K562 (cell line): ENCODE measurements at regions not wholly inside any gene's neighbourhood (a gene's known extent, or its start where the extent isn't known, plus 50 kb on each side); places are given as distances from the start of the nearest gene placed in this dataset.

Experiments
- ATAC-seq: fragments of 200-7000 bp; cut with Tn5 transposase; 3 replicates; pipeline ENCODE4 v1.9.1; 2020; ENCODE audit warnings: moderate library complexity
- BruUV-seq: library from RNA; stranded (reverse); fragments of 400-500 nt; replicated peaks from 2 replicates; lab custom pipeline; 2021; lab: Mats Ljungman, UMichigan
- CTCF ChIA-PET: fragments of 300-600 bp; formaldehyde crosslinking; extraction: SDS; loops from one replicate; lab custom pipeline; 2021; ENCODE audit warnings: low intra/inter-chr PET ratio; lab: Yijun Ruan, JAX
- POLR2A ChIA-PET: fragments of 300-600, 350-650 bp; sonication (Branson Sonifier 250); formaldehyde crosslinking; extraction: SDS; loops from one replicate; lab custom pipeline; 2021; ENCODE audit warnings: antibody characterized with exemption, inconsistent platforms; lab: Yijun Ruan, JAX
- DNase-seq, 4 experiments: peaks; one replicate each; pipeline versions ENCODE4 v3.0.0 to v3.0.0-alpha.2; 2011 to 2018; ENCODE audit warnings: low spot score in 3 of 4, mixed read lengths in 3 of 4; ENCODE audit errors: extremely low read depth in 1 of 4
- FAIRE-seq: peaks from 2 replicates; lab custom pipeline; 2011; peaks lifted over from hg19 to GRCh38; lab: Jason Lieb, UNC
- H2AFZ ChIP-seq: 2 replicates; pipeline ENCODE4 v1.6.0; 2011; ENCODE audit warnings: low read depth, low read length, control low read depth, inconsistent platforms
- H3K27ac ChIP-seq: fragments of 200-600 bp; 3 replicates; pipeline ENCODE4 v1.8.0; 2011; ENCODE audit warnings: low read depth, mild to moderate bottlenecking, control low read depth, inconsistent platforms, low read length, moderate library complexity, mixed read lengths; ENCODE audit errors: extremely low read depth
- H3K27me3 ChIP-seq, 2 experiments: fragments of 300-600 bp in 1 of 2; 2 replicates in 1 of 2; 3 replicates in 1 of 2; pipeline versions ENCODE4 v1.6.0 to v1.8.0; 2011; ENCODE audit warnings: inconsistent platforms in 2 of 2, low read length in 2 of 2, mild to moderate bottlenecking in 1 of 2, mixed read lengths in 1 of 2, moderate library complexity in 1 of 2; ENCODE audit not compliant: control insufficient read depth in 2 of 2, insufficient read depth in 2 of 2
- H3K36me3 ChIP-seq: fragments of 300-600 bp; 3 replicates; pipeline ENCODE4 v1.8.0; 2011; ENCODE audit warnings: mild to moderate bottlenecking, low read length, inconsistent platforms; ENCODE audit not compliant: control insufficient read depth, insufficient read depth
- H3K4me1 ChIP-seq, 2 experiments: fragments of 200-600 bp in 1 of 2; replicated peaks in 1 of 2; 2 replicates in 1 of 2; 3 replicates in 1 of 2; pipeline versions ENCODE4 v1.5.1 to v1.8.0; 2011; ENCODE audit warnings: inconsistent platforms in 2 of 2, low read length in 2 of 2, mild to moderate bottlenecking in 1 of 2, mixed read lengths in 1 of 2, moderate library complexity in 1 of 2; ENCODE audit not compliant: control insufficient read depth in 2 of 2, insufficient read depth in 2 of 2
- H3K4me2 ChIP-seq: 2 replicates; pipeline ENCODE4 v1.6.1; 2011; ENCODE audit warnings: low read length, control low read depth, inconsistent platforms, mixed read lengths; ENCODE audit not compliant: insufficient read depth
- H3K4me3 ChIP-seq: fragments of 200-600 bp; sonication (generic), shearing (Covaris generic); 2 replicates; pipeline ENCODE4 v1.5.1; 2016; ENCODE audit warnings: control low read depth, inconsistent platforms
- H3K79me2 ChIP-seq: fragments of 200-600 bp; 3 replicates; pipeline ENCODE4 v1.8.0; 2011; ENCODE audit warnings: low read length, inconsistent platforms; ENCODE audit not compliant: control insufficient read depth, insufficient read depth
- H3K9ac ChIP-seq, 2 experiments: 2 replicates each; pipeline versions ENCODE4 v1.6.0 to v1.6.1; 2011; ENCODE audit warnings: low read depth in 2 of 2, low read length in 2 of 2, control low read depth in 1 of 2, inconsistent platforms in 1 of 2, mild to moderate bottlenecking in 1 of 2, mixed read lengths in 1 of 2; ENCODE audit not compliant: insufficient read depth in 1 of 2
- H3K9me1 ChIP-seq: one replicate; pipeline ENCODE4 v1.6.0; 2011; ENCODE audit warnings: inconsistent platforms, mild to moderate bottlenecking, low read length, moderate library complexity; ENCODE audit not compliant: control insufficient read depth, insufficient read depth
- H3K9me3 ChIP-seq: replicated peaks from 2 replicates; pipeline ENCODE4 v1.5.1; 2011; ENCODE audit warnings: low read depth, low read length, inconsistent platforms; ENCODE audit not compliant: control insufficient read depth, insufficient read depth
- H4K20me1 ChIP-seq: replicated peaks from 2 replicates; pipeline ENCODE4 v1.6.1; 2011; ENCODE audit warnings: low read length, inconsistent platforms, mixed read lengths; ENCODE audit not compliant: control insufficient read depth, insufficient read depth
- CBX3 ChIP-seq, 2 experiments: IDR thresholded peaks; 1 replicate in 1 of 2; 2 replicates in 1 of 2; pipeline ENCODE4 v1.6.1; 2012; ENCODE audit warnings: inconsistent platforms in 2 of 2, low read length in 2 of 2, borderline replicate concordance in 1 of 2, control low read depth in 1 of 2
- FOXJ2 ChIP-seq: fragments of 200-800 bp; sonication (Bioruptor generic); IDR thresholded peaks from 2 replicates; pipeline ENCODE4 v1.6.1; 2016; ENCODE audit warnings: missing genetic modification characterization, missing compliant biosample characterization
- FOXJ3 ChIP-seq: sonication (generic); formaldehyde crosslinking; IDR thresholded peaks from 2 replicates; pipeline ENCODE4 v1.4.0; 2020; ENCODE audit warnings: mild to moderate bottlenecking, missing genetic modification reagents
- PRPF4 ChIP-seq: fragments of 200-400 bp; formaldehyde crosslinking; IDR thresholded peaks from one replicate; pipeline ENCODE4 v1.6.1; 2017; ENCODE audit warnings: low read length, low read depth, mild to moderate bottlenecking; ENCODE audit not compliant: insufficient read depth, poor library complexity, severe bottlenecking
- U2AF2 ChIP-seq: fragments of 200-400 bp; formaldehyde crosslinking; optimal IDR thresholded peaks from 2 replicates; pipeline ENCODE3; 2017; ENCODE audit warnings: low read depth, mild to moderate bottlenecking, low read length
- ZNF347 ChIP-seq: fragments of 450-650 bp; formaldehyde crosslinking; IDR thresholded peaks from 2 replicates; pipeline ENCODE4 v1.4.0; 2020; ENCODE audit warnings: low read depth, mild to moderate bottlenecking, moderate library complexity
- ZNF668 ChIP-seq: fragments of 250-450 bp; sonication (Bioruptor Pico); IDR thresholded peaks from 2 replicates; pipeline ENCODE4 v1.8.0; 2022; ENCODE audit warnings: mild to moderate bottlenecking, inconsistent platforms
- ZNF766 ChIP-seq: fragments of 200-800 bp; sonication (Bioruptor generic); conservative IDR thresholded peaks from 2 replicates; pipeline ENCODE4 v1.6.1; 2016; ENCODE audit warnings: missing genetic modification characterization, missing compliant biosample characterization
- WGBS: fragments of 100-300 bp; shearing (Covaris generic); methylation state at CpG from one replicate; pipeline ENCODE4 v1.1.6; 2016; ENCODE audit warnings: low coverage, mixed read lengths; ENCODE audit not compliant: insufficient coverage; ENCODE audit errors: missing lambda C conversion rate; 5-methylcytosine and 5-hydroxymethylcytosine counted together
- in situ Hi-C: fragments of 300-500 bp; cut with MboI; formaldehyde crosslinking; loops from 4 replicates; pipeline ENCODE4 v1.15.0; 2018; ENCODE audit warnings: inconsistent platforms, mixed read lengths
- intact Hi-C: fragments of 100-400 bp; cut with micrococcal nuclease; formaldehyde crosslinking; loops from 2 replicates; pipeline ENCODE4 v1.14.2; 2022
- TF ChIP-seq, protein P1 (sequence below): fragments of 150-350 bp; conservative IDR thresholded peaks from 2 replicates; pipeline ENCODE4 v1.6.1; 2014; ENCODE audit warnings: low read length
- TF ChIP-seq, protein P2 (sequence below): fragments of 250-450 bp; sonication (Bioruptor Pico); IDR thresholded peaks from 2 replicates; pipeline ENCODE4 v1.8.0; 2022; ENCODE audit warnings: moderate library complexity, mild to moderate bottlenecking, inconsistent platforms
- TF ChIP-seq, protein P3 (sequence below): fragments of 450-650 bp; formaldehyde crosslinking; IDR thresholded peaks from 2 replicates; pipeline ENCODE4 v1.4.0; 2020; ENCODE audit warnings: mild to moderate bottlenecking, moderate library complexity

DNA sequence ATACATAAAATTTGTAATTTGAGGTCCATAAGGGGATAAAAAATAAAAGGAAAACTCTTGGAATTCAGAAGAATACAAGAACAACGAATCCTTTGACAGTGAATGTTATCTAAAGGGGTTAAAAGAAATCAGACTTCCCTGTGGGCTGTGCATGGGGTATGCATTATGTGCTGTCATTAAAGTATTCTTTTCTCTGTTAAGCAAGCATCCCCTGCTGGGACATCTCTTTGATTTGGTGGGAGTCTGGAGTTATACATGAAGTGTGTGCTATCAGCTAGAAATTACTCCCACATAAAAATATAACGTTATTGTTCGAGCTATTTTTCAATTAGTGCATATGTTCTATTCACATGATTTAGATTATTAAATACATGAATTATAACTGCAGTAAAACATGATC lies 195.2 kb downstream of the CENPW start:
- intact Hi-C loops (no loop called here), in situ Hi-C loops (no loop called here)
- H3K27ac ChIP-seq = no peak overlapping the region
- H2AFZ ChIP-seq = no peak overlapping the region
- H3K79me2 ChIP-seq = no peaks in the 10 kb centered on the region
- no peaks in the 10 kb centered on the region for H3K4me1 ChIP-seq
- no peaks in the 10 kb centered on the region for H3K9me3 ChIP-seq
- H3K27me3 ChIP-seq = no peaks in the 10 kb centered on the region
- DNase-seq (no peak), ATAC-seq (no peak), FAIRE-seq (no peak)
- WGBS = 0% methylated on average over 3 of the region's 3 CpGs
- no peak overlapping the region for H3K4me3 ChIP-seq
- no peaks in the 10 kb centered on the region for H3K9me1 ChIP-seq
- no TSS peak for BruUV-seq
- ChIA-PET POLR2A (no interaction called here), CTCF (no interaction called here)
- H3K36me3 ChIP-seq = no peaks in the 10 kb centered on the region
- no peak overlapping the region for H3K4me2 ChIP-seq
- H4K20me1 ChIP-seq = no peaks in the 10 kb centered on the region
- no peak overlapping the region for H3K9ac ChIP-seq
- no peak for TF ChIP-seq PRPF4
- no peak for TF ChIP-seq FOXJ2 (tag)
- no peak for TF ChIP-seq CBX3 (IDR thresholded peaks at IDR 0.05; ENCODE audit: borderline replicate concordance in 1 of 2, low read length in 2 of 2)
- no peak for TF ChIP-seq FOXJ3 (CRISPR knock-in tag)
- TF ChIP-seq ZNF668 (CRISPR knock-in tag) = no peak
- TF ChIP-seq, protein P1, sequence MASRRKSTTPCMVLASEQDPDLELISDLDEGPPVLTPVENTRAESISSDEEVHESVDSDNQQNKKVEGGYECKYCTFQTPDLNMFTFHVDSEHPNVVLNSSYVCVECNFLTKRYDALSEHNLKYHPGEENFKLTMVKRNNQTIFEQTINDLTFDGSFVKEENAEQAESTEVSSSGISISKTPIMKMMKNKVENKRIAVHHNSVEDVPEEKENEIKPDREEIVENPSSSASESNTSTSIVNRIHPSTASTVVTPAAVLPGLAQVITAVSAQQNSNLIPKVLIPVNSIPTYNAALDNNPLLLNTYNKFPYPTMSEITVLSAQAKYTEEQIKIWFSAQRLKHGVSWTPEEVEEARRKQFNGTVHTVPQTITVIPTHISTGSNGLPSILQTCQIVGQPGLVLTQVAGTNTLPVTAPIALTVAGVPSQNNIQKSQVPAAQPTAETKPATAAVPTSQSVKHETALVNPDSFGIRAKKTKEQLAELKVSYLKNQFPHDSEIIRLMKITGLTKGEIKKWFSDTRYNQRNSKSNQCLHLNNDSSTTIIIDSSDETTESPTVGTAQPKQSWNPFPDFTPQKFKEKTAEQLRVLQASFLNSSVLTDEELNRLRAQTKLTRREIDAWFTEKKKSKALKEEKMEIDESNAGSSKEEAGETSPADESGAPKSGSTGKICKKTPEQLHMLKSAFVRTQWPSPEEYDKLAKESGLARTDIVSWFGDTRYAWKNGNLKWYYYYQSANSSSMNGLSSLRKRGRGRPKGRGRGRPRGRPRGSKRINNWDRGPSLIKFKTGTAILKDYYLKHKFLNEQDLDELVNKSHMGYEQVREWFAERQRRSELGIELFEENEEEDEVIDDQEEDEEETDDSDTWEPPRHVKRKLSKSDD = no peak
- TF ChIP-seq, protein P2, sequence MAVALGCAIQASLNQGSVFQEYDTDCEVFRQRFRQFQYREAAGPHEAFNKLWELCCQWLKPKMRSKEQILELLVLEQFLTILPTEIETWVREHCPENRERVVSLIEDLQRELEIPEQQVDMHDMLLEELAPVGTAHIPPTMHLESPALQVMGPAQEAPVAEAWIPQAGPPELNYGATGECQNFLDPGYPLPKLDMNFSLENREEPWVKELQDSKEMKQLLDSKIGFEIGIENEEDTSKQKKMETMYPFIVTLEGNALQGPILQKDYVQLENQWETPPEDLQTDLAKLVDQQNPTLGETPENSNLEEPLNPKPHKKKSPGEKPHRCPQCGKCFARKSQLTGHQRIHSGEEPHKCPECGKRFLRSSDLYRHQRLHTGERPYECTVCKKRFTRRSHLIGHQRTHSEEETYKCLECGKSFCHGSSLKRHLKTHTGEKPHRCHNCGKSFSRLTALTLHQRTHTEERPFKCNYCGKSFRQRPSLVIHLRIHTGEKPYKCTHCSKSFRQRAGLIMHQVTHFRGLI (CRISPR knock-in tag) = no peak
- TF ChIP-seq, protein P3, sequence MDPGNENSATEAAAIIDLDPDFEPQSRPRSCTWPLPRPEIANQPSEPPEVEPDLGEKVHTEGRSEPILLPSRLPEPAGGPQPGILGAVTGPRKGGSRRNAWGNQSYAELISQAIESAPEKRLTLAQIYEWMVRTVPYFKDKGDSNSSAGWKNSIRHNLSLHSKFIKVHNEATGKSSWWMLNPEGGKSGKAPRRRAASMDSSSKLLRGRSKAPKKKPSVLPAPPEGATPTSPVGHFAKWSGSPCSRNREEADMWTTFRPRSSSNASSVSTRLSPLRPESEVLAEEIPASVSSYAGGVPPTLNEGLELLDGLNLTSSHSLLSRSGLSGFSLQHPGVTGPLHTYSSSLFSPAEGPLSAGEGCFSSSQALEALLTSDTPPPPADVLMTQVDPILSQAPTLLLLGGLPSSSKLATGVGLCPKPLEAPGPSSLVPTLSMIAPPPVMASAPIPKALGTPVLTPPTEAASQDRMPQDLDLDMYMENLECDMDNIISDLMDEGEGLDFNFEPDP (CRISPR knock-in tag) = no peak
- no peak for TF ChIP-seq ZNF766 (CRISPR knock-in tag)
- no peak for TF ChIP-seq U2AF2
- TF ChIP-seq ZNF347 (CRISPR knock-in tag) = no peak
